ENCODE measurements at regions not wholly inside any gene's neighbourhood (a gene's known extent, or its start where the extent isn't known, plus 50 kb on each side); places are given as distances from the start of the nearest gene placed in this dataset.

GRCh38 chr3:3675801-3676200 is 123.4 kb upstream of the LRRN1 start:
- no peak for TF ChIP-seq POLR2A (IDR thresholded peaks at IDR 0.05)
- TF ChIP-seq POLR2AphosphoS5 (IDR thresholded peaks at IDR 0.05), result no peak
- TF ChIP-seq EP300 (IDR thresholded peaks at IDR 0.05; ENCODE audit: low read depth), result no peak
- TF ChIP-seq, protein P1, sequence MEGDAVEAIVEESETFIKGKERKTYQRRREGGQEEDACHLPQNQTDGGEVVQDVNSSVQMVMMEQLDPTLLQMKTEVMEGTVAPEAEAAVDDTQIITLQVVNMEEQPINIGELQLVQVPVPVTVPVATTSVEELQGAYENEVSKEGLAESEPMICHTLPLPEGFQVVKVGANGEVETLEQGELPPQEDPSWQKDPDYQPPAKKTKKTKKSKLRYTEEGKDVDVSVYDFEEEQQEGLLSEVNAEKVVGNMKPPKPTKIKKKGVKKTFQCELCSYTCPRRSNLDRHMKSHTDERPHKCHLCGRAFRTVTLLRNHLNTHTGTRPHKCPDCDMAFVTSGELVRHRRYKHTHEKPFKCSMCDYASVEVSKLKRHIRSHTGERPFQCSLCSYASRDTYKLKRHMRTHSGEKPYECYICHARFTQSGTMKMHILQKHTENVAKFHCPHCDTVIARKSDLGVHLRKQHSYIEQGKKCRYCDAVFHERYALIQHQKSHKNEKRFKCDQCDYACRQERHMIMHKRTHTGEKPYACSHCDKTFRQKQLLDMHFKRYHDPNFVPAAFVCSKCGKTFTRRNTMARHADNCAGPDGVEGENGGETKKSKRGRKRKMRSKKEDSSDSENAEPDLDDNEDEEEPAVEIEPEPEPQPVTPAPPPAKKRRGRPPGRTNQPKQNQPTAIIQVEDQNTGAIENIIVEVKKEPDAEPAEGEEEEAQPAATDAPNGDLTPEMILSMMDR (IDR thresholded peaks at IDR 0.05), result no peak
- H3K36me3 ChIP-seq, result no peaks in the 10 kb centered on the region
- no peak overlapping the region for H3K4me3 ChIP-seq
- in situ Hi-C loops (cut with MboI; ENCODE audit: low pct_ligation_motif_present in 1 of 4, low pct_unique_long_range_greater_than_20kb in 1 of 4, low sequenced_read_pairs in 3 of 4) (no loop called here), intact Hi-C loops (cut with DNase I; ENCODE audit: low total_unique reads) (no loop called here)
- H3K27me3 ChIP-seq, result no peaks in the 10 kb centered on the region
- no peaks in the 10 kb centered on the region for H3K4me1 ChIP-seq
- no peak overlapping the region for H3K27ac ChIP-seq
- 28% methylated on average over 1 of the region's 1 CpG; no CpG with 5 or more reads in 1 of the 2 donors for WGBS, 2 donors (ENCODE audit: low coverage in 1 of 2)
- no peak for DNase-seq
- no peaks in the 10 kb centered on the region for H3K9me3 ChIP-seq

DNA sequence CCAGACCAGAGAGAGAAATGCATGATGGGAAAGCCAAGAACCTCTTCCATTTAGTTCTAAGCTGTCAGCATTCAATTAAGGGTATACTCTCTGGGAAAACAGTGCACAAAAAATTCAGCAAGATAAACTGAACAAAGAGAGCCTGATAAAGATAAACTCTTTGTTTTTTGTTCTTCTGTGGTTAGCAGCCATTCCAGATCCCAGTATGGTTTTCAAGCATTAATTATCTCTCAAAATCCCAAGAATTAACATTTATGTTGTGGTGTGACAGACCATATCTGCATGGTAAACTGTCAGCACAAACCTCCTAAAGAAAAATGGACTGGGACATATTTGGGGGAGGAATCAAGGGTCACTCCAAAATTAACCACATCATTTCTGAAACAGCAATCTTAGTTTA is 124.0 kb upstream of the LRRN1 start:
- H3K27me3 ChIP-seq, result no peaks in the 10 kb centered on the region
- H3K9me3 ChIP-seq, result no peaks in the 10 kb centered on the region
- H3K27ac ChIP-seq, result no peak overlapping the region
- H3K36me3 ChIP-seq, result no peaks in the 10 kb centered on the region
- in situ Hi-C loops (cut with MboI; ENCODE audit: low pct_ligation_motif_present in 1 of 4, low pct_unique_long_range_greater_than_20kb in 1 of 4, low sequenced_read_pairs in 3 of 4), result no loop called here
- intact Hi-C loops (cut with DNase I; ENCODE audit: low total_unique reads), result no loop called here
- H3K4me1 ChIP-seq, result no peaks in the 10 kb centered on the region
- H3K4me3 ChIP-seq, result no peak overlapping the region
- no peak for TF ChIP-seq POLR2A (IDR thresholded peaks at IDR 0.05)
- TF ChIP-seq POLR2AphosphoS5 (IDR thresholded peaks at IDR 0.05), result no peak
- TF ChIP-seq, protein P1 (IDR thresholded peaks at IDR 0.05), result no peak
- TF ChIP-seq EP300 (IDR thresholded peaks at IDR 0.05; ENCODE audit: low read depth), result no peak
- DNase-seq, result no peak

DNA sequence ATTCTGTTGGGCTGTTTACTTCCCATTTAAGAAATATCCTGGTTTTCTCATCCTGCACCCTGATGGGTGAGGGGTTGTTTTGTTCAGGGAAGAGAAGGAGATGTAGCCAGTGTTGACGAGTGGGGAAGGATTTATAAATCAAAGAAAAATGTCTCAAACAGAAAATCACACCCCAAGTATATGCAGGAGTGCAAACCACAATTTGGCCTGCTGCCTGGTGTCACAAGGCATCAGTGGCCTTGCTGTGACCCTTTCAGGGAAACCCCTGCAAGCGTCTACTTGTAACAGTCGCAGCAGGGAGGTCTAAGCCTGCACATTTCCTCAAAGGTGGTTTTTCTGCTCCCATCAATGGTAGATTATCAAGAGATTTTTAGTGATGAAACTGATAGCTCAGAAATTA is 132.6 kb upstream of the LRRN1 start:
- Histone ChIP-seq H3K27ac (no peak overlapping the region), H3K36me3 (no peaks in the 10 kb centered on the region), H3K27me3 (no peaks in the 10 kb centered on the region), H3K9me3 (no peaks in the 10 kb centered on the region), H3K4me3 (no peak overlapping the region), H3K4me1 (no peaks in the 10 kb centered on the region)
- 25 to 50% methylated on average over 1 to 3 of the region's 3 CpGs for WGBS, 2 donors (ENCODE audit: low coverage in 1 of 2)
- intact Hi-C loops (cut with DNase I; ENCODE audit: low total_unique reads), result no loop called here
- in situ Hi-C loops (cut with MboI; ENCODE audit: low pct_ligation_motif_present in 1 of 4, low pct_unique_long_range_greater_than_20kb in 1 of 4, low sequenced_read_pairs in 3 of 4), result no loop called here
- TF ChIP-seq POLR2A (IDR thresholded peaks at IDR 0.05), result no peak
- no peak for TF ChIP-seq POLR2AphosphoS5 (IDR thresholded peaks at IDR 0.05)
- TF ChIP-seq EP300 (IDR thresholded peaks at IDR 0.05; ENCODE audit: low read depth), result no peak
- TF ChIP-seq, protein P1 (IDR thresholded peaks at IDR 0.05), result no peak
- DNase-seq, result no peak

DNA sequence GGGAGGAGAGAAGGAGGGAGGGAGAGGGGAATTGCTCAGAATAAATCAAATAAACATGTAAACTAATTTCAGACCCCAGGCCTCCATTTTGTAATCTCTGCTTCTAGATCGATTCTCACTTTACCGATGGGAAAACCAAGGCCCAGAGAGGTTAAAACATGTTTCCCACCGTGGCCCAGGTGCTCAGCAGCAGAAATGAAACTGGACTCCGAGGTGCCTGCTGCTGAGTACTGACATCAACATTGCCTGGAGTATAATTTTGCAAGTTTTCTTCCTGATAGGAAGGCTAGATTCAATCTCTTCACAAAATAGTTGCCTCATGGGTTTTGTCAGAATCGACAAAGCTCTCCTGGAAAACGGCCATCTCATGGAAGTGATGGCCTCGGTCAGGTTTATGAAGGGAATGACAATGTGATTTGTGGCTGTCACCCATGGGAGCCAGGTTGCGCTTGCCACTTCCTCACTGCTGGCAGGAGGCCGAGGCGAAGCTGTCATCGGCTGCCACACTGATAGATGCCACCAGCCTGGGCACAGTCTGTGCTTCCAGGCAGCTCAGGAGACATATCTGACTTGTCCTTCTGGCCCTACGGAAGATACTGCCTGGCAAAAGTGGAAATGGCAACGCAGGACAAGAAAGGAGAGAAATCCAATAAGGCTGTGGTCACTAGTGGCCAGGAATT is 133.1 kb upstream of the LRRN1 start:
- Histone ChIP-seq H3K36me3 (no peaks in the 10 kb centered on the region), H3K4me1 (no peaks in the 10 kb centered on the region), H3K27me3 (no peaks in the 10 kb centered on the region), H3K9me3 (no peaks in the 10 kb centered on the region), H3K4me3 (no peak overlapping the region), H3K27ac (no peak overlapping the region)
- DNase-seq, result no peak
- intact Hi-C loops (cut with DNase I; ENCODE audit: low total_unique reads), result no loop called here
- whole genome bisulfite sequencing, 2 donors (ENCODE audit: low coverage in 1 of 2), result 57% methylated on average over 13 of the region's 13 CpGs; no CpG with 5 or more reads in 1 of the 2 donors
- in situ Hi-C loops (cut with MboI; ENCODE audit: low pct_ligation_motif_present in 1 of 4, low pct_unique_long_range_greater_than_20kb in 1 of 4, low sequenced_read_pairs in 3 of 4), result no loop called here
- TF ChIP-seq, protein P1 (IDR thresholded peaks at IDR 0.05), result no peak
- TF ChIP-seq EP300 (IDR thresholded peaks at IDR 0.05; ENCODE audit: low read depth) (no peak), POLR2AphosphoS5 (IDR thresholded peaks at IDR 0.05) (no peak), POLR2A (IDR thresholded peaks at IDR 0.05) (no peak)

All from transverse colon (tissue), 4 donors.